GM04504 (cell line): ENCODE measurements at regions not wholly inside any gene's neighbourhood (a gene's known extent, or its start where the extent isn't known, plus 50 kb on each side); places are given as distances from the start of the nearest gene placed in this dataset.

Source experiments
- DNase-seq: peaks from one replicate; pipeline ENCODE4 v3.0.0-alpha.2; 2012; ENCODE audit warnings: low read depth

- DNase-seq: no peak
Observed at GRCh38 chrX:76228499-76228898, 55.6 kb downstream of the PBDC1 start.

GRCh38 chrX:76248901-76249300 is 76.0 kb downstream of the PBDC1 start:
- DNase-seq: no peak

- peak; percentile 7 for DNase-seq
Observed at GRCh38 chrX:76253432-76253831, 80.6 kb downstream of the PBDC1 start.

- peak; percentile 9 for DNase-seq
Observed at GRCh38 chrX:76279007-76279406, 106.1 kb downstream of the PBDC1 start.
